ENCODE measurements at regions not wholly inside any gene's neighbourhood (a gene's known extent, or its start where the extent isn't known, plus 50 kb on each side); places are given as distances from the start of the nearest gene placed in this dataset.

GRCh38 chr5:90022002-90022710, 387.4 kb downstream of the CETN3 start:
- TF ChIP-seq POLR2AphosphoS5 (IDR thresholded peaks at IDR 0.05; ENCODE audit: insufficient read depth in 1 of 2, low read depth in 1 of 2) (no peak), POLR2A (IDR thresholded peaks at IDR 0.05) (no peak)
- TF ChIP-seq, protein P1, sequence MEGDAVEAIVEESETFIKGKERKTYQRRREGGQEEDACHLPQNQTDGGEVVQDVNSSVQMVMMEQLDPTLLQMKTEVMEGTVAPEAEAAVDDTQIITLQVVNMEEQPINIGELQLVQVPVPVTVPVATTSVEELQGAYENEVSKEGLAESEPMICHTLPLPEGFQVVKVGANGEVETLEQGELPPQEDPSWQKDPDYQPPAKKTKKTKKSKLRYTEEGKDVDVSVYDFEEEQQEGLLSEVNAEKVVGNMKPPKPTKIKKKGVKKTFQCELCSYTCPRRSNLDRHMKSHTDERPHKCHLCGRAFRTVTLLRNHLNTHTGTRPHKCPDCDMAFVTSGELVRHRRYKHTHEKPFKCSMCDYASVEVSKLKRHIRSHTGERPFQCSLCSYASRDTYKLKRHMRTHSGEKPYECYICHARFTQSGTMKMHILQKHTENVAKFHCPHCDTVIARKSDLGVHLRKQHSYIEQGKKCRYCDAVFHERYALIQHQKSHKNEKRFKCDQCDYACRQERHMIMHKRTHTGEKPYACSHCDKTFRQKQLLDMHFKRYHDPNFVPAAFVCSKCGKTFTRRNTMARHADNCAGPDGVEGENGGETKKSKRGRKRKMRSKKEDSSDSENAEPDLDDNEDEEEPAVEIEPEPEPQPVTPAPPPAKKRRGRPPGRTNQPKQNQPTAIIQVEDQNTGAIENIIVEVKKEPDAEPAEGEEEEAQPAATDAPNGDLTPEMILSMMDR (IDR thresholded peaks at IDR 0.05) = no peak
- DNase-seq (ENCODE audit: extremely low spot score in 2 of 2) = no peak
- no peaks in the 10 kb centered on the region for H3K9me3 ChIP-seq
- intact Hi-C loops (cut with DNase I) = no loop called here
- no peak overlapping the region for H3K4me3 ChIP-seq
- H3K4me1 ChIP-seq = no peaks in the 10 kb centered on the region
- H3K27ac ChIP-seq = no peak overlapping the region
- H3K36me3 ChIP-seq = no peaks in the 10 kb centered on the region
- no peaks in the 10 kb centered on the region for H3K27me3 ChIP-seq

- H3K36me3 ChIP-seq = no peaks in the 10 kb centered on the region
- H3K9me3 ChIP-seq = no peaks in the 10 kb centered on the region
- TF ChIP-seq, protein P1 (IDR thresholded peaks at IDR 0.05) = no peak
- TF ChIP-seq POLR2AphosphoS5 (IDR thresholded peaks at IDR 0.05; ENCODE audit: insufficient read depth in 1 of 2, low read depth in 1 of 2) (no peak), POLR2A (IDR thresholded peaks at IDR 0.05) (no peak)
- H3K4me3 ChIP-seq = no peak overlapping the region
- no peaks in the 10 kb centered on the region for H3K27me3 ChIP-seq
- intact Hi-C loops (cut with DNase I) = no loop called here
- no peaks in the 10 kb centered on the region for H3K4me1 ChIP-seq
- no peak overlapping the region for H3K27ac ChIP-seq
- no peak for DNase-seq (ENCODE audit: extremely low spot score in 2 of 2)
Observed at GRCh38 chr5:90020575-90021538, 388.7 kb downstream of the CETN3 start.

GRCh38 chr5:90017239-90017638, 392.3 kb downstream of the CETN3 start:
- TF ChIP-seq, protein P1 (IDR thresholded peaks at IDR 0.05) = no peak
- no peak for TF ChIP-seq POLR2A (IDR thresholded peaks at IDR 0.05)
- no peak for TF ChIP-seq POLR2AphosphoS5 (IDR thresholded peaks at IDR 0.05; ENCODE audit: insufficient read depth in 1 of 2, low read depth in 1 of 2)
- no peak for DNase-seq (ENCODE audit: extremely low spot score in 2 of 2)

DNA sequence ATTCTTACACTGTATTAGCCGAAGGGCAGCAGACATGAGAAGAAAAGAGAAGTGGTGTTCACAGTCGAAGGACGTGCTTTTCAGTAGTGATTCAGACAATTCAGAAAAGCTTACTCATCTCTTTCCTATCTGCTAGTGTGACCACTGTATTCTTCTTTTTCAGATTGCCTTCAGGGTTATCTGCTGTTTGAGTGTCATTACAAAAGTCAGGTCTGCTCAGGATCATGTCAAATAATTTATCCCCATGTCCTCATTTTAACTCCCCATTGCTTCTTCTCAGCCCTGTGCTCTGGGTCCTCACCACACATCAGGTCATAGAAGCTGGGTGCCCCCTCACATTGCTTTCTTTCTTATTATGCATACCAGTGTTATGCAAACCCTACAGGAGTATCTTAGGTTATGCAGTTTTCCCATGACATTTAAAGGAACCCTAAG, 394.0 kb downstream of the CETN3 start:
- intact Hi-C loops (cut with DNase I) = no loop called here
- TF ChIP-seq, protein P1 (IDR thresholded peaks at IDR 0.05) = no peak
- no peak for TF ChIP-seq POLR2AphosphoS5 (IDR thresholded peaks at IDR 0.05; ENCODE audit: insufficient read depth in 1 of 2, low read depth in 1 of 2)
- no peak for TF ChIP-seq POLR2A (IDR thresholded peaks at IDR 0.05)
- Histone ChIP-seq H3K27me3 (no peaks in the 10 kb centered on the region), H3K27ac (no peak overlapping the region), H3K4me3 (no peak overlapping the region), H3K4me1 (no peaks in the 10 kb centered on the region), H3K9me3 (no peaks in the 10 kb centered on the region), H3K36me3 (no peaks in the 10 kb centered on the region)
- no peak for DNase-seq (ENCODE audit: extremely low spot score in 2 of 2)

More at GRCh38 chr5:90017239-90017638, 392.3 kb downstream of the CETN3 start:
- H3K4me3 ChIP-seq = no peak overlapping the region
- H3K36me3 ChIP-seq = no peaks in the 10 kb centered on the region
- H3K27ac ChIP-seq = no peak overlapping the region
- intact Hi-C loops (cut with DNase I) = no loop called here
- no peaks in the 10 kb centered on the region for H3K9me3 ChIP-seq
- H3K27me3 ChIP-seq = no peaks in the 10 kb centered on the region
- H3K4me1 ChIP-seq = no peaks in the 10 kb centered on the region
